Fibroblast of skin of scalp (primary cell): ENCODE measurements at regions not wholly inside any gene's neighbourhood (a gene's known extent, or its start where the extent isn't known, plus 50 kb on each side); places are given as distances from the start of the nearest gene placed in this dataset.

Experiments used
- DNase-seq: peaks from one replicate; pipeline ENCODE4 v3.0.0-alpha.2; 2013

DNA sequence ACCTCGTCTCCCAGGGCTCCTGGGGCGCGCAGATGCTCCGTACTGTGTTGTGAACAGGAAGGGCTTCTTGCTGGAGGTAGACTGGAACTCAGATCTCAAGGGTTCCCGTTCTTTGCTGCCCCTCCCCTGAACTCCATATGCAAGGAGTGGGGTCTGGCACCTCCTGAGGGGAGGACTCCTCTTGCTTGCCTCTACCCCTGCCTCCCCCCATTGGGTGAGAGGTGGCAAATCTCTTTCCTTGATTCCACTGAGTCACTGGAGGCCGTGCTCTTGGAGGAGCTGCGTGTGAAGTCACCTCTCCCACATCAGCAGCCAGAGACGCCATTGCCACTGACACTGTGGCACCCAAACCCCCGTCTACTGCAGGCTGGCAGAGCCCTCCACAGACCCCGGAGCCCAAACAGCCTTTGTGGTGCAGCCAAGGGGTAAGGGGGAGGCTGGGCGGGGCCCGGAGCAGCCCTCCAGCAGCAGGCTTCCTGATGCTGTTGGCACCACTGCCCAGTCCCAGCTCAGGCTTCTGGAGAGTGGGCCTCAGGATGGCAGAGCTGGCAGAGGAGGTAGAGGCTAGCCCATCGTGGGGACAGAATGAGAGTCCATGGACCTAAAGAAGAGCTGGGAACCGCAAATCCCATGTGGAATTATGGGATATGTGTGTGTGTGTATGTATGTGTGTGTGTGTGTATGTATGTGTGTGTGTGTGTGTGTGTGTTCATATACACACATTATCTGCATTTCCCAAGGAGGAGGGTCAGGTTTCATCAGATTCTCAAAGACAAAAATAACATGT is 104.9 kb upstream of the RUNX3 start:
- no peak for DNase-seq

DNA sequence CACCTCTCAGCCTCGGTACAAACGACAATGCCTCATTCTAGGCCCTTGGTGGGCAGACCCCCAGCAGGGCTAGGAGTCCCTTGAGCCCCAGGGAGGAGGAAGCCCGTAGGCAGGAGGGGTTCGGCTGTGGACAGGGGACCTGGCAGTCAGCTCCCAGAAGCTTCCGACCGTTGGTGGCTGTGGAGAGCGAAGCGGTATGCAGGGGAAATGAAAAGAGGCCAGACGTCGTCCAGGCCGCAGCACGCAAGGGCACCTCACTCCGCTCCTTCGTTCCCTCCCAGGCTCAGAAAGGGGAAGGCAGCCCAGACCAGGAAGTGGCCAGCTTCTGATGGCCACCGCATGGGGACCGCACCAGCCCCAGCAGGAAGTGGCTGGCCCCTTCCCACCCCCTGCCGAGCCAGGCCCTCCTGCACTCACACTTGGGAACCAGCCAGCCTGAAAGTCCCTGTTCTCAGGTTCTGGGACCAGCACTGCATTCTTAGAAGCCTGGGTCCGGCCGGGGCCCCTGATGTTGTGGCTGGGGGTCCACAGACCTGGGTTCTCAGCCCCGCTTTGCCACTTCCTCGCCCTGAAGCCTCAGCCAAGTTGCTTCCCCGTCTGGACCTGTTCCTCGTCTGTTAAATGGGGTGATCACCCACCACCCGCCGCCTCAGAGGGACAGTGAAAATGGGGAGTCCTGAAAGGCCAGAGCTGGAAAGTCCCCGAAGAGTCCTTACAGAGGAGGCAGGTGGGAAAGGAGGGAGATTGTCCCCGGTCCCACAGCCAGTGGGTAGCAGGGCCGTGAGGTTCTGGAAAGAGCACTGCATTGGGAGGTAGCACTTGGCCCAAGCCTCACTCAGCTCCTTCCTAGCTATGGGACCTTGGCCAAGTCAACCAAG is 104.0 kb upstream of the RUNX3 start:
- DNase-seq = no peak

DNA sequence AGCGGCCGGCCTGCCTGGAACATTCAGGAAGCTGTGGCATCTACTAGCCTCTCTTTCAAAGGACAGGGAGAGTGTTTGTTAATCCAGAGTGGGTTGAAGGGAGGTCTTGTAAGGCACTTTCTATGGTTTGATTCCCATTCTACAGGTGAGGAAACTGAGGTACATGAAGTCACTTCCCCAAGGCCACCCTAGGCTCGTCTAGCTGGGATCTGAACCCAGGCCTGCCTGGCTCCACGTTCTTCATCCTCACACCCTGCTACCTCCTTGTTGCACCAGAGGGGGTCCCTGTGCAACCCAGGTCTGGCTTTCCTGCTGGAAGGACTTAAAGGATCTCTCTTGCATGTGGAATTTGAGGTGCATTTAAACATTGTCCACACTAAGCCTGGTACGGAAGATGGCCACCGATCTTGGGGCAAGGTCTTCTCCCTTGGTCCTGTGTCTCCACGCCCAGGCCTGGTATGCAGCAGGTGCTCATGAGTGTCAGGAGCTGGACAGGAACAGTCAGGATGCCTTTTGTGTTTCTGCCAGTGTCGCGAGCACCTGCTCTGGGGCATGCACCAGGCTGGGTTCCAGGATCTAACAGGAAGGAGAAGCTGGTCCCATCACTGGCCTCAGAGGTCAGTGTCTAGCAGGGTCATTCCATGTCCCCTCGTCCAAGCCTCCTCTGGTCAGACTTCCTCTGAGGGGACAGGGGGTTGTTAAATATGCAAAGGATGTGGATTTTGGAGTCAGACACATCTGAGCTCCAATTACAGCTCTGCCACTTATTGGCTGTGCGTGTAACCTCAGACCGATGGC is 103.2 kb upstream of the RUNX3 start:
- DNase-seq = no peak

DNA sequence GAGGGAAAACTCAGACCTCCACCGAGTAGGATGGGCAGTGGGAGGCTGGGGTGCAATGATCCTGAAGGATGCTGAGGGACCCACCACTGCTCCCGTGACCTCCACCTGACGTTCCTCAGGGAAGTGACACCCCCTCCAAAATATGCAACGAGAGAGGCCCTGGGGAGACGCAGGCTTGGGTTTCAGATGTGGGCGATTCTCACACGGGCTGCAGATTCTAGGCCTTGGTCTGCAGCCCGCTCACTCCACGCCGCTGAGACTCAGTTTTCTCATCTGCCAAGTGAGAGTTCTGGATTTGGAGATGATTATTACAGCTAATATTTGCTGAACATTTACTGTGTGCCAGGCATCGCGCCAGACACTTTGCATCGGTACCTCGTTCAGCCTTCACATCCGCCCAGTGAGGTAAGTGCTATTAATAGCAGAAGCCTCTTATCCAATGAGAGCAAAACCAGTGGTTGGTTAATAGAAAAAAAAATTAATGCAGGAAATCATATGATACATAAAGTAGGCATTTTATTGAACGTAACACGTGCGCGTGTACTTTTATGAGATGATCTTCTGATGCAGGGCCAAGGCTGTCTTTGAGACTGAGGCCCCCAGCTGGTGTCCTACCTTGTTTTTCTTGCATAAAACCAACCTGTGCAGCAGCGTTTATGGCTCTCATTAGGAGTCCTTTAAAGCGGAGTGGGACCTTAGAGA is 102.0 kb upstream of the RUNX3 start:
- DNase-seq = peak; percentile 74

DNA sequence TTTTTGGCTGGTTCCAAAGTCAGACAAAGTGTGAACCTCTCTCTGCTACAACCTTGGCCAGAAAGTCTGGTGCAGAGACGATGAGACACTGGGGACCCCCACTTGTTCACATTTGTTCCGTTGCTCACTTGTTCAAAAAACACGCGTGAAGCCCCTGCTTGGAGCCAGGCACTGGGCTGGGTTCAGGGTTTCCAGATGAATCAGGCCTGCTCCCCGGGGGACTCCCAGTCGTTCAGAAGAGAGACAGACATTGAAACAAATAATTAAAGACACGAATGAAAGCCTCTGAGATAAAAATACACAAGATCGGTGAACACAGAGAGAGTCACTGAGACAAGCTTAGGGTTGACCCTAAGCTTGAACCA is 101.5 kb upstream of the RUNX3 start:
- DNase-seq = peak; percentile 36

DNA sequence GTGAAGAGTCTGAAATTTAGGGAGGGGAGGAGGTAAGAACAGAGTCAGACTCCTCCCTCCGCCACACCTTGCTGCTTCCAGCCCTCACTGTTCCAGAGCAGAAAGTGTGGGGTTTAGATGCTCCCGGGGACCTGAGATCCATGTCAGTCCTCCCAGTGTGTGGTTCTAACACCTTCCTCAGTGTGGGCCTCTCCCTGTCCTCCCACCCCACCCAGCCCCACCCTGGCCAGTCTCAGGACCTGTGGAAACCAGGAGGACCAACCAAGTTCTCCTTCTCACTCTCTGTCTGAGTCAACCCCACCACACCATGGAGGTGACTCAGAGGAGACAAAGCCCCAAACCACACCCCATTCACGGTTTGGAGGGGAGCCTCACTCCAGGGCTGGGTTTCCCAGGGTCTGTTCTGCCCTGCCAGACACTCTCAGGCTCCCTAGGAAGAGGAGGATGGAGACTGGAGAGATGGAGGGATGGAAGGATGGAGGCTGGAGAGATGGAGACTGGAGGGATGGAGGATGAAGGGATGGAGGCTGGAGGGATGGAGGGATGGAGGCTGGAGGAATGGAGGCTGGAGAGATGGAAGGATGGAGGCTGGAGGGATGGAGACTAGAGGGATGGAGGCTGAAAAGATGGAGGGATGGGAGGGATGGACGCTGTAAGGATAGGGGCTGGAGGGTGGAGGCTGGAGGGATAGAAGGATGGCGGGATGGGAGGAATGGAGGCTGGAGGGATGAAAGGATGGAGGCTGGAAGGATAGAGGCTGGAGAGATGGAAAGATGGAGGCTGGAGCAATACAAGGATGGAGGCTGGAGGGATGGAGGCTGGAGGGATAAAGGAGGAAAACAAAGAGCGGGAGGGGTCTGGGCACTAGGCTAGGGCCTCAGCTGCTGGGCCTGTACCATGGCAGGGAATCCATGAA is 100.9 kb upstream of the RUNX3 start:
- DNase-seq = peak; percentile 52

DNA sequence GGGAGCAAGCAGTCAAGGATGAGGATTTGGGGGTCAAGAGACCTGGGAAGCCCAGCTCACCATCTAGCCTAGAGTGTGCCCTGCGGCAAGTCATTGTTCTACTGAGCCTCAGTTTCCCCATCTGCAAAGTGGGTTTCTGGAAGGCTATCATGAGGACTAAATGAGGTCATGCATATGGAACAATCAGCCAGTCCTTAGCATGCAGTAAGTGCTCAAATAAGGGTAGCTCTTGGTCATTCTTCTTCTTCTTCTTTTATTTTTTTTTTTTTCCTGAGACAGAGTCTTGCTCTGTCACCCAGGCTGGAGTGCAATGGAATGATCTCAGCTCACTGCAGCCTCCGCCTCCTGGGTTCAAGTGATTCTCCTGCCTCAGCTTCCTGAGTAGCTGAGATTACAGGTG is 99.9 kb upstream of the RUNX3 start:
- no peak for DNase-seq

DNA sequence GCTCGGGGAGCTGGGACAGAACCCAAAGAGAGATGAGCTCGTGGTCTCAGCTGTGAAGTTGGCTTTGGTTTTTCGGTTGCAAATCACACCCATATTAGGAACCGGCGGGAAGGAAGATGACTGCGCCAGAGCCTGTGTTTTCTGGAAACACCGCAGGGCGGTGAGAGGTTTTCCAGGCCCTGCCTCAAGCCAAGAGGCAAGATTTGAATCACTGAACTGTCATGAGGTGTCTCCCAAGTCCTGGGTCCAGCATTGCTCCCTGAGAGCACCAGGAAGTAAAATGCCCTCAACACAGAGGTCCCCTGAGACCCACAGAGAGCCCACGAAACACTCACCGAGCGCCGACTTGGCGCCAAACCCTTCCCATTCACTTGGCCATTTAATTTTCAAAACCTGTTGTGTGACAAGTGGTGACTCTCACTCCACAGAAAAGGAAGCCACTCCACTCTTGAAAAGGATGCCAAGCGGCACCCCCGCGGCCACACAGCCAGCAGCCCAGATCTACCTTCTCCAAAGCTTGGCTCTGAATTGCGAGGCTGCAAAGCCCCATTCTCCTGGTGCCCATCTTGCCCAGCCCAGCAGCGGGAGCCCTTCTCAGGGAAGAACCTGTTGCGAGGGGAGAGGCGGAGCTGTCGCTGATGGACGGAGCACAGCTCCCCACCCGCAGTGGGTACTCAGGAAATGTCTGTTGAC is 99.0 kb upstream of the RUNX3 start:
- DNase-seq = no peak

DNA sequence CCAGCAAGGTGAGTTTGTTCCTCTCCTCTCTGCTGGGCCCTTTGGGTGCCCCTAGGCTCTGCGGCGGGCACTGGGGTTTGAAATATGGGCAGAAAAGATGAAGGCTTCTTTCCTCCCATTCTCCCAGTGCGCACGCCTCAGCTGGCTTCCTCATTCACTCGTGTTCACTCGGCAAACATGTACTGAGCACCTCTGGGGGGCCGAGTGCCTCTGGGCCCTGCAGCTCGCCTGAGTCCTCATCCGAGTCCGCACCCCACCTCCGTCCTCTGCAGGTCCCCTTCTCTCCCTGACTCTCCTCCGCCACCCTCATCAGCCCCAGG is 98.5 kb upstream of the RUNX3 start:
- no peak for DNase-seq

DNA sequence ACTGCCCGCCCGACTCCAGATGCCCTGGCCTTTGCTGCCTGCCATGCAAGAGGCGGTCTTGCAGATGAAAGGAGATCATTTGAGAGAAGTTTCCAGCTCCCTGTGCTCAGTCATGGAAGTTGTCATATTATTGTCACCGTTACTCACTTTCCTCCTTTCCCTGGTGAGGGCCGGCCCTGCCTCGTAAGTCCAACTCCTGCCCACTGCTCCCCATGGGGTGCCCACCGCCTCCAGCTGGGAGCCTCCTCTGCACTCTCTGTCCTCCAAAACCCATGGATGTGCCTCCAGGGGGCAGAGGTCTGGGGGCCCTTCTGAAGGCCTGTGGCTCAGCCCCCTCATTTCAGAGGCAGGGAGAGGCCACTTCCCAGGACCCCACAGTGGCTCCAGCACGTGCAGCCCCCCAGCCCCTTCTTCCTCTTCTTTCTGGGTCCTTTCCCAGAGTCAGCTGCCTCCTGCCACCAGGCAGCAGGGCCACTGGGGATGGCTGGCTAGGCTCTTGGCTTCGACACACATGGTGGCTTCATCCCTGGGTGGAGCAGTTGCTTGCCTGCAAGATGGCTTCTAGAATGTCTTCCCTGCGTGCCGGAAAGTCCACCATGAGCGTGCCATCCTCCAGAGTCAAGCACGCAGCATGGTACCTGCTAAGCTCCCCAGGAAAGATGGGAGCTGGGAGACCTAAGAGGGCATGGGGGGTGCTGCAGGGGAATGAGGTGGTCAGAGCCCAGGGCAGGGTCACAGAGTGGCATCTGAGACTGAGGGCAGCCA is 97.9 kb upstream of the RUNX3 start:
- no peak for DNase-seq

DNA sequence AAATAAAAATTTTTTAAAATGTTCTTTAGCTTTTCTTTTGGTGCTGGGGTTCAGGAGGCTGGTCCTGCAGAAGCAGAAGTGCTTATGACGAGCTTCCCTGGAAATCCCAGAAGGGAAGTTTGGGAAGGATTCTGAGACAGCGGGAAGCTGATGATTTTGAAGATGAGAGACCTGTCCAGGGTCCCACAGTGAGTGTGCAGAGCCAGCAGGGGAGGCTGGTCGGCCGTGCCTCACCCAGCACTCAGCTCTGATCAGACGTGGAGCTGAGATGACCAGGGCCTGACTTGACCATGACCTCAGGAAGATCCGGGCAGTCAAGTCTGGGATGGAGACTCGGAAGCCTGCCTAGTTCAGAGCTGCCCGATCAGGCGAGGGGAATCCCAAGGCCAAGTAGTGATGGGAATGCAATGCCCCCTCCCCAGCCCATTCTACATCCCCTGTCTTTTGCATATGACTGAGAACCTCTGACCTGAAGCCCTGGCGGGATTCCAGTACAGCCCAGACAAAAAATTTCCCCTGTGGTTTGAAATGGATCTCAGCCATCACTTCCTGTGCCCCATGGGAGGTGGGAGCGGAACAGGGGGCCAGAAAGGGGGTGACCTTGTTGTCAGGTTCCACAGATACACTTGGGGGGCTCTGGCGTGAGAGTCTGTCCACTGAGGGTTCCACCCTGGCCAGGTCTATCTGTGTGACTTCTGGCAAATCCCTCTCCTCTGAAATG is 96.8 kb upstream of the RUNX3 start:
- DNase-seq = no peak

DNA sequence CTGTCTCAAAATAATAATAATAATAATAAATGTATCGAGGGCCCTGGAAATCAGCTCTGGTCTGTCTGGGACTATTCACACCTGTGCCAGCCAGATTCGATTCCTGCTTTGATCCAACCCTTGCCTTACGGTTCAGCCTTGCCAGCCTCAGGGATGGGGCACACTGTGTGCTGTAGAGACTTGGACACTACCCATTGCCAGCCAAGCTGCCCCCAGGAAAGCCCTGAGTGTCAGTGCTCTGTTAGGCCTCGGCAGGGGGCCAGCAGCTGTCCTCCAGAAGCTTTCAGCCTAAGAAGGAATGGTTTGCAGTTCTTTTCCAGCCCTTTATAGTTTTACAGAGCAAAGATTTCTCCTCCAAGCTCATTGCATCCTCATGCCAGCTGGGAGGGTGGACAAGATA is 96.2 kb upstream of the RUNX3 start:
- no peak for DNase-seq

DNA sequence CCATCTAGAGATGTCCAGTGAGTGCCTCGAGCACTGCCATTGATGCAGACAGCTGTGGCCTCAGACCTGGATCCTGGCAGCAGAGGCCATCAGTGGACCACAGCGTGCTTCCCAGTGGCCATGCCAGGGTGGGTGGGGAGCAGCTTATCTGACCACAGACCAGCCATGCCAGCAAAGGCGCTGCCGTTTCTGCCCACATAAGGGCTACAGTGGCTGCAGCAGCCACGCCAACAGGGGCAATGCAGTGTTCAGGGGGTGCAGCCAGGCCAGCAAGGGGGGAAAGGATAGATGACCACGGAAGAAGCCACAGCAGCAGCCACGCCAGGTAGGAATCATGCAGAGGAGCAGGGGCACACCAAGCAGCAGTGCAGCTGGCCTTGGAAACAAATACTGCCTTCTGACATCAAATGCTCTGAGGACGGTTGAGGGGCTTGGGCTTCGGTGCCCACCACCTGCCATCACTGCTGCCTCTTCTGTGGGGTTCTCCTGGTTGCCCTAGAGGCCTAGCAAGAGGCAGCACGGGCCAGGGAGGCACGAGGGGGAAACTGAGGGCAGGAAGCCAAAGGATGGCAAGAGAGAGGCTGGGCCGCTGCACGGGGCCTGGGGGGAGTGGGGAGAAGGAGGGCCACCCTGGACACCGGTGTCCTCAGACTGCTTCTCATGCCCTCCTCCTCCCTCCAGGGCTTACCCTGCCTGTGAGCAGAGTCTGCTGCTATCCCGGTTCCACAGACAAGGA is 94.7 kb upstream of the RUNX3 start:
- no peak for DNase-seq

DNA sequence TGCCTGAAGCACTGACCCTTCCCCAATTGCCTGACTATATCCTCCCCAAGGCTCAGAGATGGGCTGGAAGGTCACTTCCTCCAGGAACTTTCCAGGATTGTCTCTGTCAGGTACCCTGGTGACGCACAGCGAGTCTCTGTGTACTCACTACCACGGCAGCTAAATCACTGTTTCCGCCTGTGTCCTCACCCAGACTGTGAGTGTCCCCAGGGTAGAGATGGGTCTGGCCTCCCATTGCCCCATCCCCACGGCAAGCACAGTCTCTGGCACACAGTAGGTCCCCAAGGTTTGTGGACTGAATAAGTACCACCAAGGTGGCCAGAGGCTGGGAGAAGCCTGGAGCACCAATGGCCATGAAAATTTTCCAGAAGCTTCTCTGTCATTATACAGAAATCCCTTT is 93.8 kb upstream of the RUNX3 start:
- no peak for DNase-seq

DNA sequence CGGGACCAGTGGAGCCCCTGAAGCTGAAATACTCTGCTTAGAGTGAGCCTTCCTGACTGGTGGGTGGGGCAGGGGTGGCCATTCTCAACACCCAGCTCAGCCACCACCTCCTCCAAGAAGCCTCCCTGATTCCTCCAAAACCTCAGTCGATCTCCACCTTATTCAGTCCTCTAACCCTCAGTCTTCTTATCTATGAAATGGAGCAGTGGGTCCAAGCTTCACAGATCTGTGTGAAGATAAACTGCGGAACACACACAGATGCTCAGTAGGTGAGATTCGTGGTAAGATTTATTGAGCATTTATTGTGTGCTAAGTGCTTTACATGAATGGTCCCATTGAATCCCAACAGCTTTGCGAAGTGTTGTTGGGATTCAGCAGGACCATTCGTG is 93.1 kb upstream of the RUNX3 start:
- DNase-seq = no peak

DNA sequence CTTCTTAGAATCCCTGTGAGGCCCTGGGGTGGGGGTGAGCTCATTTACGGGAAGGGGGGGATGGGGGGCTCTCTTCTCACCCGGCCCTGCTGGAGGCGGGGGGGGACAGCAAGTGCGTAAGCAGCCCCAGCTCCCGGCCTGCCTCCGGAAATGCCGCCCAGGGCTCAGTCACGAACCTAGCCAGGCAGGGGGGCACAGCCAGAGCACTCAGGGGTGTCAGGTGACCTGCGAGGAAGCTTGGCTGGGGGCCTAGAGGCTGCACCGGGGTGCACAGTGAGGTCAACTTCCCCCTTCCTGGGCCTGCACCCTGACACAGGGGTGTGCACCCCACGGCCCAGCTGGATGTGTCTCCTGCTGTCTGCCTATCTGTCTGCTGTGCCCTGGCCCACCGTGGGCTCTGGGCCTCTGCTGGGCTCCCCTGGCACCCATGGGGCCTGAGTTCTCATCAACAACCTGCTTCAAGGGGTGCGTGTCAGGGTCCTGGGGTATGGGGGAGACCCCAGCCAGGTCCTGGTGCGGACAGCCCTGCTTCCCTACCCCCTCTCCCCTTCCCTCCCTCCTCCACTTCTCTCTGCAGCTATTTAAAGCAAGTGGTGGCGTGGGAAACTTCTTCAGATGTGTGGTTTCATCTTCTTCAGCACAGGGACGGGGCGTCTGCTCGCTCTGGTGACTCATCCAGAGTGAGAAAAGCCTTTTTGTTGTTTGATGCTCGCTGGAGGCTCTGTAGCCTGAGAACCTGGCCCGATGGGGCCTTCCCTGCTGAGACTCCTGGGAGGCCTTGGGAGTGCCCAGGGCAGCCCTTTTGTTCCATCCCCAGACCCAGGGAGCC is 92.5 kb upstream of the RUNX3 start:
- DNase-seq = peak; percentile 98

DNA sequence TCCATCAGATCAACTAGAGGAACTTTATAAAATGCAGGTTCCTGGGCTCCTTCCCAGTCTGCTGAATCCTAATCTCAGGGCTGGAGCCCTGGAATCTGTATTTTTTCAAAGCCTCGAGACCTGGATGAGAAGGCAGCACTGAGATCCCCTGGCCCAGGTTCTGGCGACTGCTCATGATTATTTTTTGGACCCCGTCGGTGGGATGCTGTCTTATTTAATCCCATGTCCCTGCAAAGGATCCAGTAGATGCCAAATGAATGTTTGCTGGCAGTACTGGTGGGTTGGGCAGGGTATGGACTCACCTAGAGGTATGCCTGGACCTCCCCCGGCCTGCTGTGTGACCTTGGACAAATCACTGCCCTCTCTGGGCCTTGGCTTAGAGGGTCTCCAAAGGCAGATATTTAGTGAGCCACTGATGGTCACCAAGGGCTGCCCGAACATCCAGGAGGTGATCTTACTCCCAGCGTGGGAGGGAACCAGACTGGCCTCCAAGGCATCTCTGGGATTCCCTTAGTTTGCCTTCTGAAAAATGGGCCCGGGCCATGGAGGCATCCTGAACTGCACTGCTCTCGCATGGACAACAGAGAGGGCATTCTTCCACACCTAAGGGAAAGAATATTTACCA is 91.6 kb upstream of the RUNX3 start:
- no peak for DNase-seq
